Endothelial cell of umbilical vein (primary cell): ENCODE measurements at regions not wholly inside any gene's neighbourhood (a gene's known extent, or its start where the extent isn't known, plus 50 kb on each side); places are given as distances from the start of the nearest gene placed in this dataset.

ENCODE experiments used
- BruUV-seq: library from RNA; stranded (reverse); fragments of 400-500 nt; replicated peaks from 2 replicates; lab custom pipeline; 2021; lab: Mats Ljungman, UMichigan
- CTCF ChIA-PET: fragments of 300-600, 350-600 bp; sonication (Branson Sonifier 250); formaldehyde crosslinking; loops from one replicate; lab custom pipeline; 2021; ENCODE audit warnings: antibody characterized with exemption, inconsistent platforms; lab: Charles Lee
- POLR2A ChIA-PET: fragments of 300-600, 350-600 bp; sonication (Branson Sonifier 250); formaldehyde crosslinking; loops from one replicate; lab custom pipeline; 2021; ENCODE audit warnings: antibody characterized with exemption, inconsistent platforms; lab: Charles Lee
- DNase-seq: peaks from one replicate; pipeline ENCODE4 v3.0.0-alpha.2; 2011; ENCODE audit warnings: low read depth, low spot score
- FAIRE-seq: peaks from 2 replicates; lab custom pipeline; 2011; peaks lifted over from hg19 to GRCh38; lab: Jason Lieb, UNC
- H2AFZ ChIP-seq: 2 replicates; pipeline ENCODE4 v1.6.0; 2012; ENCODE audit warnings: low read depth, low read length, control low read depth, inconsistent platforms
- H3K27ac ChIP-seq: 2 replicates; pipeline ENCODE4 v1.5.1; 2011; ENCODE audit warnings: low read depth, mild to moderate bottlenecking, control low read depth, low read length, moderate library complexity; ENCODE audit not compliant: insufficient read depth
- H3K27me3 ChIP-seq, 2 experiments: 2 replicates each; pipeline versions ENCODE4 v1.6.0 to v1.6.1; 2011; ENCODE audit warnings: low read length in 2 of 2, mixed read lengths in 1 of 2; ENCODE audit not compliant: control insufficient read depth in 2 of 2, insufficient read depth in 2 of 2
- H3K36me3 ChIP-seq, 2 experiments: 2 replicates in 1 of 2; 3 replicates in 1 of 2; pipeline ENCODE4 v1.5.1; 2011; ENCODE audit warnings: low read length in 2 of 2, mild to moderate bottlenecking in 1 of 2, moderate library complexity in 1 of 2; ENCODE audit not compliant: control insufficient read depth in 2 of 2, insufficient read depth in 2 of 2; ENCODE audit errors: extremely low read depth in 1 of 2
- H3K4me1 ChIP-seq: 3 replicates; pipeline ENCODE4 v1.5.1; 2011; ENCODE audit warnings: mild to moderate bottlenecking, low read length; ENCODE audit not compliant: control insufficient read depth, insufficient read depth; ENCODE audit errors: extremely low read depth
- H3K4me2 ChIP-seq: 2 replicates; pipeline ENCODE4 v1.6.1; 2011; ENCODE audit warnings: low read length, control low read depth, mixed read lengths; ENCODE audit not compliant: insufficient read depth
- H3K4me3 ChIP-seq, 3 experiments: fragments of 200-600 bp in 1 of 3; sonication (generic), shearing (Covaris generic) in 1 of 3; replicated peaks in 1 of 3; 2 replicates each; pipeline ENCODE4 v1.5.1; 2011 to 2016; ENCODE audit warnings: control low read depth in 3 of 3, low read length in 3 of 3, mild to moderate bottlenecking in 2 of 3, inconsistent platforms in 1 of 3, low read depth in 1 of 3, moderate library complexity in 1 of 3; ENCODE audit not compliant: insufficient read depth in 1 of 3
- H3K79me2 ChIP-seq: 2 replicates; pipeline ENCODE4 v1.6.0; 2012; ENCODE audit warnings: low read length, inconsistent platforms; ENCODE audit not compliant: control insufficient read depth, insufficient read depth
- H3K9ac ChIP-seq: replicated peaks from 2 replicates; pipeline ENCODE3; 2011; ENCODE audit warnings: low read length, control low read depth; ENCODE audit not compliant: insufficient read depth; ENCODE audit errors: extremely low read depth
- H3K9me1 ChIP-seq: replicated peaks from 3 replicates; pipeline ENCODE4 v1.6.0; 2011; ENCODE audit warnings: mild to moderate bottlenecking, low read length; ENCODE audit not compliant: control insufficient read depth, insufficient read depth; ENCODE audit errors: extremely low read depth
- H3K9me3 ChIP-seq: replicated peaks from 2 replicates; pipeline ENCODE4 v1.5.1; 2012; ENCODE audit warnings: low read length, inconsistent platforms; ENCODE audit not compliant: control insufficient read depth, insufficient read depth
- H4K20me1 ChIP-seq: replicated peaks from 2 replicates; pipeline ENCODE3; 2011; ENCODE audit warnings: mild to moderate bottlenecking, low read length; ENCODE audit not compliant: control insufficient read depth, insufficient read depth; ENCODE audit errors: extremely low read depth
- CTCF ChIP-seq, 2 donors: IDR thresholded peaks; 1 replicate in 1 of 2; 2 replicates in 1 of 2; pipeline ENCODE4 v1.5.1; 2011; ENCODE audit warnings: low read length in 2 of 2, mild to moderate bottlenecking in 2 of 2, moderate library complexity in 2 of 2, control low read depth in 1 of 2, inconsistent platforms in 1 of 2, low read depth in 1 of 2; ENCODE audit not compliant: insufficient read depth in 1 of 2; ENCODE audit errors: extremely low read depth in 1 of 2
- EZH2 ChIP-seq: IDR thresholded peaks from 2 replicates; pipeline ENCODE4 v1.6.1; 2012; ENCODE audit warnings: borderline replicate concordance, low read depth, mild to moderate bottlenecking, moderate library complexity, low read length, inconsistent platforms; ENCODE audit not compliant: severe bottlenecking
- FOS ChIP-seq: IDR thresholded peaks from 2 replicates; pipeline ENCODE4 v1.6.1; 2011; ENCODE audit warnings: mild to moderate bottlenecking, low read length, moderate library complexity, borderline replicate concordance; ENCODE audit not compliant: insufficient read depth
- GATA2 ChIP-seq: IDR thresholded peaks from 2 replicates; pipeline ENCODE4 v1.7.0; 2011; ENCODE audit warnings: low read depth, mild to moderate bottlenecking, moderate library complexity, mixed read lengths, low read length; ENCODE audit not compliant: insufficient read length, insufficient read depth
- JUN ChIP-seq: IDR thresholded peaks from 2 replicates; pipeline ENCODE4 v1.6.1; 2011; ENCODE audit warnings: borderline replicate concordance, low read depth; ENCODE audit not compliant: insufficient read length, insufficient read depth
- MYC ChIP-seq: IDR thresholded peaks from one replicate; pipeline ENCODE4 v1.6.1; 2011; ENCODE audit warnings: mild to moderate bottlenecking, low read depth, low read length
- POLR2A ChIP-seq: IDR thresholded peaks from 2 replicates; pipeline ENCODE4 v1.6.1; 2012; ENCODE audit warnings: low read depth, mild to moderate bottlenecking, control low read depth, low read length
- POLR2AphosphoS5 ChIP-seq: IDR thresholded peaks from 2 replicates; pipeline ENCODE4 v1.6.1; 2012; ENCODE audit warnings: low read depth, mild to moderate bottlenecking, control low read depth, low read length, moderate library complexity; ENCODE audit not compliant: insufficient read depth
- dilution Hi-C: fragments of 300-500 bp; cut with MboI; formaldehyde crosslinking; loops from one replicate; pipeline ENCODE4 v1.15.0; 2019; ENCODE audit warnings: low sequenced_read_pairs; ENCODE audit not compliant: extremely low pct_ligation_motif_present
- intact Hi-C: fragments of 100-400 bp; cut with micrococcal nuclease; formaldehyde crosslinking; loops from one replicate; pipeline ENCODE4 v1.10.0; 2022
- TF ChIP-seq, protein P1 (sequence below): IDR thresholded peaks from 2 replicates; pipeline ENCODE4 v1.6.1; 2011; ENCODE audit not compliant: insufficient read depth, insufficient read length

GRCh38 chr11:23138761-23139160 is 278.5 kb upstream of the CCDC179 start:
- no TSS peak for BruUV-seq
- no peak overlapping the region for H3K4me2 ChIP-seq
- no peaks in the 10 kb centered on the region for H4K20me1 ChIP-seq
- H3K79me2 ChIP-seq, result no peaks in the 10 kb centered on the region
- TF ChIP-seq EZH2, result no peak
- no peak for TF ChIP-seq MYC
- TF ChIP-seq POLR2AphosphoS5, result no peak
- no peak for TF ChIP-seq JUN
- no peak for TF ChIP-seq CTCF (IDR thresholded peaks at IDR 0.05; ENCODE audit: extremely low read depth in 1 of 2, insufficient read depth in 1 of 2, low read depth in 1 of 2, low read length in 2 of 2)
- TF ChIP-seq GATA2, result no peak
- TF ChIP-seq POLR2A, result no peak
- TF ChIP-seq, protein P1, sequence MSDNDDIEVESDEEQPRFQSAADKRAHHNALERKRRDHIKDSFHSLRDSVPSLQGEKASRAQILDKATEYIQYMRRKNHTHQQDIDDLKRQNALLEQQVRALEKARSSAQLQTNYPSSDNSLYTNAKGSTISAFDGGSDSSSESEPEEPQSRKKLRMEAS, result no peak
- TF ChIP-seq FOS, result no peak
- no peaks in the 10 kb centered on the region for H3K36me3 ChIP-seq
- H3K9me3 ChIP-seq, result no peaks in the 10 kb centered on the region
- H3K9ac ChIP-seq, result no peak overlapping the region
- dilution Hi-C loops (no loop called here), intact Hi-C loops (no loop called here)
- no peak overlapping the region for H3K27ac ChIP-seq
- H3K4me1 ChIP-seq, result no peaks in the 10 kb centered on the region
- H3K4me3 ChIP-seq, result no peak overlapping the region
- FAIRE-seq, result no peak
- no peak overlapping the region for H2AFZ ChIP-seq
- H3K27me3 ChIP-seq, result no peaks in the 10 kb centered on the region
- DNase-seq, result no peak
- ChIA-PET POLR2A (no interaction called here), CTCF (no interaction called here)
- no peaks in the 10 kb centered on the region for H3K9me1 ChIP-seq
